ENCODE measurements at regions not wholly inside any gene's neighbourhood (a gene's known extent, or its start where the extent isn't known, plus 50 kb on each side); places are given as distances from the start of the nearest gene placed in this dataset.
"Not testable (repeated sequence)": the region's sequence is repeated elsewhere in the genome, so short reads cannot be mapped to it uniquely, and the experiment has no call there.

- no peak for DNase-seq
These were observed 857.3 kb downstream of the FRK start for GRCh38 chr6:115203381-115203780.

- DNase-seq = no peak
These were observed 852.3 kb upstream of the HS3ST5 start for GRCh38 chr6:115194981-115195638.

- no peak for DNase-seq
These were observed 849.2 kb upstream of the HS3ST5 start for GRCh38 chr6:115191989-115192388.

GRCh38 chr6:115190534-115190933, 847.7 kb upstream of the HS3ST5 start:
- no peak for DNase-seq

GRCh38 chr6:115175456-115175855, 832.6 kb upstream of the HS3ST5 start:
- not testable (repeated sequence) for DNase-seq

- not testable (repeated sequence) for DNase-seq
These were observed 823.1 kb upstream of the HS3ST5 start for GRCh38 chr6:115165912-115166311.

GRCh38 chr6:115159733-115160132, 816.9 kb upstream of the HS3ST5 start:
- DNase-seq = no peak

GRCh38 chr6:115137910-115138309, 795.1 kb upstream of the HS3ST5 start:
- DNase-seq = no peak

GRCh38 chr6:115133790-115134189, 791.0 kb upstream of the HS3ST5 start:
- DNase-seq = no peak

GRCh38 chr6:115131709-115132490, 789.1 kb upstream of the HS3ST5 start:
- no peak for DNase-seq

GRCh38 chr6:115121513-115121912, 778.7 kb upstream of the HS3ST5 start:
- DNase-seq = not testable (repeated sequence)

- DNase-seq = no peak
These were observed 777.6 kb upstream of the HS3ST5 start for GRCh38 chr6:115120391-115120790.

- no peak for DNase-seq
These were observed 748.6 kb upstream of the HS3ST5 start for GRCh38 chr6:115091461-115091860.

GRCh38 chr6:115078555-115078954, 735.7 kb upstream of the HS3ST5 start:
- no peak for DNase-seq

- no peak for DNase-seq
These were observed 729.1 kb upstream of the HS3ST5 start for GRCh38 chr6:115071962-115072361.

GRCh38 chr6:115067690-115068447, 725.0 kb upstream of the HS3ST5 start:
- DNase-seq = no peak

GRCh38 chr6:115064680-115065079, 721.9 kb upstream of the HS3ST5 start:
- no peak for DNase-seq

- no peak for DNase-seq
These were observed 717.8 kb upstream of the HS3ST5 start for GRCh38 chr6:115060581-115060980.

- no peak for DNase-seq
These were observed 715.8 kb upstream of the HS3ST5 start for GRCh38 chr6:115058414-115059211.

- DNase-seq = no peak
These were observed 712.8 kb upstream of the HS3ST5 start for GRCh38 chr6:115055579-115055978.

- DNase-seq = not testable (repeated sequence)
These were observed 711.4 kb upstream of the HS3ST5 start for GRCh38 chr6:115054242-115054641.

- no peak for DNase-seq
These were observed 710.5 kb upstream of the HS3ST5 start for GRCh38 chr6:115053169-115053860.

Measured in inflammatory macrophage treated with lipopolysaccharide for 1 hour (primary cell).